HCT116 (cell line): ENCODE measurements at regions not wholly inside any gene's neighbourhood (a gene's known extent, or its start where the extent isn't known, plus 50 kb on each side); places are given as distances from the start of the nearest gene placed in this dataset.

ENCODE experiments used
- ATAC-seq: fragments of 200-7000 bp; cut with Tn5 transposase; 2 replicates; pipeline ENCODE4 v1.9.1; 2020; ENCODE audit warnings: mild to moderate bottlenecking, moderate library complexity
- BruUV-seq: library from RNA; stranded (reverse); fragments of 400-500 nt; replicated peaks from 2 replicates; lab custom pipeline; 2021; lab: Mats Ljungman, UMichigan
- CTCF ChIA-PET: fragments of 300-600 bp; sonication (Branson Sonifier 250); formaldehyde crosslinking; loops from one replicate; lab custom pipeline; 2021; ENCODE audit warnings: antibody characterized with exemption; lab: Charles Lee
- POLR2A ChIA-PET: fragments of 300-600, 350-600 bp; sonication (Branson Sonifier 250); formaldehyde crosslinking; loops from one replicate; lab custom pipeline; 2021; ENCODE audit warnings: antibody characterized with exemption; lab: Charles Lee
- RAD21 ChIA-PET, 2 experiments: fragments of 300-600 bp; sonication (Branson Sonifier 250); formaldehyde crosslinking; loops; one replicate each; lab custom pipeline; 2023; ENCODE audit warnings: low total read pairs in 2 of 2; ENCODE audit not compliant: uncharacterized antibody in 2 of 2, unreplicated experiment in 2 of 2, low non-redundant PET in 1 of 2; lab: Charles Lee
- DNase-seq: peaks from one replicate; pipeline ENCODE4 v3.0.0-alpha.2; 2010; ENCODE audit warnings: low read depth, low spot score
- H2AFZ ChIP-seq: fragments of 200-600 bp; shearing (Covaris generic), sonication (generic); 2 replicates; pipeline ENCODE4 v1.6.1; 2017; ENCODE audit warnings: low read depth, mixed run types, mixed read lengths, antibody characterized with exemption, low read length; ENCODE audit not compliant: poor library complexity, severe bottlenecking
- H3K27ac ChIP-seq: 2 replicates; pipeline ENCODE4 v1.5.1; 2012; ENCODE audit warnings: low read depth, low read length
- H3K27me3 ChIP-seq: fragments of 200-600 bp; sonication (generic); 2 replicates; pipeline ENCODE4 v1.6.1; 2016; ENCODE audit warnings: mixed run types, low read length, mixed read lengths; ENCODE audit not compliant: insufficient read depth
- H3K36me3 ChIP-seq, 2 experiments: fragments of 200-500 bp in 1 of 2; fragments of 200-600 bp in 1 of 2; sonication (Bioruptor generic) in 1 of 2; sonication (generic) in 1 of 2; 2 replicates each; pipeline versions ENCODE4 v1.5.1 to v1.6.1; 2014 to 2016; ENCODE audit warnings: low read length in 2 of 2, inconsistent platforms in 1 of 2, mixed read lengths in 1 of 2, mixed run types in 1 of 2; ENCODE audit not compliant: insufficient read depth in 2 of 2, control insufficient read depth in 1 of 2
- H3K4me1 ChIP-seq, 2 experiments: fragments of 200-600 bp in 1 of 2; sonication (generic) in 1 of 2; 2 replicates each; pipeline versions ENCODE4 v1.5.1 to v1.6.1; 2012 to 2017; ENCODE audit warnings: low read length in 2 of 2, inconsistent platforms in 1 of 2, mild to moderate bottlenecking in 1 of 2, mixed read lengths in 1 of 2, mixed run types in 1 of 2, moderate library complexity in 1 of 2; ENCODE audit not compliant: insufficient read depth in 2 of 2, control insufficient read depth in 1 of 2
- H3K4me2 ChIP-seq: fragments of 200-600 bp; sonication (generic); 2 replicates; pipeline ENCODE4 v1.6.1; 2017; ENCODE audit warnings: mixed run types, low read length, mixed read lengths
- H3K4me3 ChIP-seq, 2 experiments: fragments of 200-600 bp in 1 of 2; sonication (generic) in 1 of 2; replicated peaks in 1 of 2; 2 replicates each; pipeline ENCODE4 v1.5.1; 2011 to 2016; ENCODE audit warnings: low read length in 2 of 2, control low read depth in 1 of 2, low read depth in 1 of 2, mild to moderate bottlenecking in 1 of 2, mixed read lengths in 1 of 2, mixed run types in 1 of 2
- H3K79me2 ChIP-seq: fragments of 200-600 bp; sonication (generic); 2 replicates; pipeline ENCODE4 v1.6.1; 2017; ENCODE audit warnings: mild to moderate bottlenecking, mixed run types, low read length, moderate library complexity, mixed read lengths; ENCODE audit not compliant: insufficient read depth
- H3K9ac ChIP-seq: fragments of 200-600 bp; sonication (generic); 2 replicates; pipeline ENCODE4 v1.6.1; 2016; ENCODE audit warnings: low read length, mixed read lengths
- H3K9me2 ChIP-seq: fragments of 200-600 bp; sonication (generic), shearing (Covaris generic); 2 replicates; pipeline ENCODE4 v1.6.1; 2017; ENCODE audit warnings: mixed run types, mild to moderate bottlenecking, moderate library complexity; ENCODE audit not compliant: insufficient read depth
- H3K9me3 ChIP-seq, 2 experiments: fragments of 200-500 bp in 1 of 2; fragments of 200-600 bp in 1 of 2; sonication (Bioruptor generic) in 1 of 2; sonication (generic) in 1 of 2; 2 replicates each; pipeline ENCODE4 v1.6.1; 2014 to 2017; ENCODE audit warnings: low read length in 2 of 2, mixed read lengths in 2 of 2, inconsistent platforms in 1 of 2, low read depth in 1 of 2, mild to moderate bottlenecking in 1 of 2, mixed run types in 1 of 2, moderate library complexity in 1 of 2; ENCODE audit not compliant: control insufficient read depth in 1 of 2, insufficient read depth in 1 of 2
- H4K20me1 ChIP-seq: fragments of 200-600 bp; sonication (generic), shearing (Covaris generic); 2 replicates; pipeline ENCODE4 v1.6.1; 2017; ENCODE audit warnings: mixed run types, mild to moderate bottlenecking, moderate library complexity; ENCODE audit not compliant: insufficient read depth
- ATF3 ChIP-seq: IDR thresholded peaks from 2 replicates; pipeline ENCODE4 v1.6.1; 2012
- CBX3 ChIP-seq: IDR thresholded peaks from 2 replicates; pipeline ENCODE4 v1.6.1; 2012; ENCODE audit warnings: low read depth
- CEBPB ChIP-seq: IDR thresholded peaks from 2 replicates; pipeline ENCODE4 v1.6.1; 2012; ENCODE audit warnings: low read depth
- CTCF ChIP-seq, 3 experiments: fragments of 200-600 bp in 1 of 3; sonication (generic) in 1 of 3; IDR thresholded peaks in 2 of 3; conservative IDR thresholded peaks in 1 of 3; 2 replicates each; pipeline ENCODE4 v1.5.1; 2012 to 2017; ENCODE audit warnings: low read depth in 2 of 3, low read length in 2 of 3, antibody characterized with exemption in 1 of 3, borderline replicate concordance in 1 of 3, control low read depth in 1 of 3, mild to moderate bottlenecking in 1 of 3, mixed read lengths in 1 of 3, mixed run types in 1 of 3, moderate library complexity in 1 of 3; ENCODE audit not compliant: insufficient read depth in 1 of 3
- EGR1 ChIP-seq: IDR thresholded peaks from 2 replicates; pipeline ENCODE4 v1.6.1; 2012; ENCODE audit warnings: low read depth
- ELF1 ChIP-seq: IDR thresholded peaks from 2 replicates; pipeline ENCODE4 v1.6.1; 2012; ENCODE audit warnings: low read depth, borderline replicate concordance
- EZH2 ChIP-seq: fragments of 200-600 bp; sonication (generic); IDR thresholded peaks from 2 replicates; pipeline ENCODE4 v1.6.1; 2017; ENCODE audit warnings: antibody characterized with exemption, mixed run types
- EZH2phosphoT487 ChIP-seq: fragments of 200-600 bp; IDR thresholded peaks from 2 replicates; pipeline ENCODE4 v1.6.1; 2018; ENCODE audit warnings: antibody characterized with exemption, borderline replicate concordance
- JUND ChIP-seq: IDR thresholded peaks from 2 replicates; pipeline ENCODE4 v1.6.1; 2012
- MAX ChIP-seq: IDR thresholded peaks from 2 replicates; pipeline ENCODE4 v1.6.1; 2012
- POLR2A ChIP-seq: IDR thresholded peaks from 2 replicates; pipeline ENCODE4 v1.7.0; 2011; ENCODE audit warnings: borderline replicate concordance; ENCODE audit not compliant: insufficient read depth, insufficient read length; ENCODE audit errors: extremely low read depth
- POLR2AphosphoS5 ChIP-seq: IDR thresholded peaks from 2 replicates; pipeline ENCODE4 v1.6.1; 2011; ENCODE audit warnings: mild to moderate bottlenecking, low read depth, low read length, moderate library complexity
- RAD21 ChIP-seq: IDR thresholded peaks from 2 replicates; pipeline ENCODE4 v1.6.1; 2012; ENCODE audit warnings: low read depth, mild to moderate bottlenecking
- SIN3A ChIP-seq: IDR thresholded peaks from 2 replicates; pipeline ENCODE4 v1.6.1; 2012; ENCODE audit warnings: low read depth
- SP1 ChIP-seq: IDR thresholded peaks from 2 replicates; pipeline ENCODE4 v1.6.1; 2012; ENCODE audit warnings: low read depth
- SRF ChIP-seq: IDR thresholded peaks from 2 replicates; pipeline ENCODE4 v1.6.1; 2012; ENCODE audit warnings: low read depth
- TCF7L2 ChIP-seq: IDR thresholded peaks from 2 replicates; pipeline ENCODE4 v1.7.0; 2011; ENCODE audit warnings: borderline replicate concordance, inconsistent platforms; ENCODE audit not compliant: insufficient read depth, insufficient read length; ENCODE audit errors: extremely low read depth
- YY1 ChIP-seq: IDR thresholded peaks from 2 replicates; pipeline ENCODE4 v1.6.1; 2011; ENCODE audit warnings: low read length, low read depth, moderate library complexity, mild to moderate bottlenecking; ENCODE audit not compliant: insufficient replicate concordance; ENCODE audit errors: extremely low read depth
- intact Hi-C: fragments of 100-400 bp; cut with micrococcal nuclease; formaldehyde crosslinking; loops from 2 replicates; pipeline ENCODE4 v1.10.0; 2022

GRCh38 chr14:43155258-43155657 is 1351.8 kb downstream of the FSCB start:
- BruUV-seq: no TSS peak
- POLR2A ChIA-PET: no interaction called here
- Histone ChIP-seq H4K20me1 (no peaks in the 10 kb centered on the region), H3K9ac (no peak overlapping the region), H3K27ac (no peak overlapping the region), H3K4me1 (no peaks in the 10 kb centered on the region), H3K36me3 (no peaks in the 10 kb centered on the region), H3K9me2 (no peaks in the 10 kb centered on the region), H3K4me3 (no peak overlapping the region), H3K27me3 (no peaks in the 10 kb centered on the region)
- DNase-seq: no peak
- no peak for ATAC-seq
- CTCF ChIA-PET: no interaction called here
- TF ChIP-seq SP1 (no peak), MAX (no peak), JUND (no peak), POLR2A (no peak), ATF3 (no peak), CBX3 (no peak), YY1 (no peak), EGR1 (no peak), RAD21 (no peak), CEBPB (no peak), TCF7L2 (no peak), SRF (no peak), EZH2 (no peak), CTCF (IDR thresholded peaks at IDR 0.05 in 2 of 3, conservative IDR thresholded peaks at IDR 0.05 in 1 of 3; ENCODE audit: borderline replicate concordance in 1 of 3, insufficient read depth in 1 of 3, low read depth in 2 of 3, low read length in 2 of 3) (no peak), ELF1 (no peak), SIN3A (no peak), EZH2phosphoT487 (no peak), POLR2AphosphoS5 (no peak)
- TF ChIP-seq, all 23 proteins: peak for 0
- RAD21 ChIA-PET: no interaction called here
- Histone ChIP-seq H3K4me2 (no peak overlapping the region), H3K79me2 (no peaks in the 10 kb centered on the region), H2AFZ (no peak overlapping the region), H3K9me3 (no peaks in the 10 kb centered on the region)
- intact Hi-C loops: no loop called here
